HG03066 (cell line): ENCODE measurements at regions not wholly inside any gene's neighbourhood (a gene's known extent, or its start where the extent isn't known, plus 50 kb on each side); places are given as distances from the start of the nearest gene placed in this dataset.

ENCODE experiments used
- ATAC-seq: cut with Tn5 transposase; IDR thresholded peaks from one replicate; pipeline ENCODE4 v1.9.1; 2021; ENCODE audit warnings: low read depth; ENCODE audit not compliant: unreplicated experiment

GRCh38 chr1:219405531-219406331 lies 207.2 kb downstream of the ZC3H11B start:
- ATAC-seq = no peak

GRCh38 chr1:219404629-219405028 lies 208.3 kb downstream of the ZC3H11B start:
- ATAC-seq = no peak

GRCh38 chr1:219402925-219403324 lies 210.0 kb downstream of the ZC3H11B start:
- ATAC-seq = no peak

GRCh38 chr1:219401724-219402625 lies 210.9 kb downstream of the ZC3H11B start:
- no peak for ATAC-seq

GRCh38 chr1:219399446-219399845 lies 213.5 kb downstream of the ZC3H11B start:
- ATAC-seq = no peak

GRCh38 chr1:219398815-219399396 lies 214.0 kb downstream of the ZC3H11B start:
- no peak for ATAC-seq

GRCh38 chr1:219397511-219397910 lies 215.4 kb downstream of the ZC3H11B start:
- ATAC-seq = no peak

GRCh38 chr1:219391297-219391696 lies 217.6 kb downstream of the LYPLAL1 start:
- no peak for ATAC-seq

- ATAC-seq = no peak
Observed at GRCh38 chr1:219387211-219387610, 213.5 kb downstream of the LYPLAL1 start.

GRCh38 chr1:219385787-219386427 lies 212.2 kb downstream of the LYPLAL1 start:
- peak; percentile 84 for ATAC-seq

- no peak for ATAC-seq
Observed at GRCh38 chr1:219383281-219383680, 209.6 kb downstream of the LYPLAL1 start.

GRCh38 chr1:219381396-219381795 lies 207.7 kb downstream of the LYPLAL1 start:
- no peak for ATAC-seq

- no peak for ATAC-seq
Observed at GRCh38 chr1:219380463-219380862, 206.8 kb downstream of the LYPLAL1 start.

GRCh38 chr1:219379691-219380090 lies 206.0 kb downstream of the LYPLAL1 start:
- no peak for ATAC-seq

- no peak for ATAC-seq
Observed at GRCh38 chr1:219374636-219375035, 201.0 kb downstream of the LYPLAL1 start.

- no peak for ATAC-seq
Observed at GRCh38 chr1:219374046-219374566, 200.4 kb downstream of the LYPLAL1 start.

- ATAC-seq = no peak
Observed at GRCh38 chr1:219373616-219373935, 199.9 kb downstream of the LYPLAL1 start.

GRCh38 chr1:219372916-219373615 lies 199.4 kb downstream of the LYPLAL1 start:
- ATAC-seq = no peak

- ATAC-seq = no peak
Observed at GRCh38 chr1:219371471-219371870, 197.8 kb downstream of the LYPLAL1 start.

GRCh38 chr1:219367496-219367895 lies 193.8 kb downstream of the LYPLAL1 start:
- ATAC-seq = no peak
